ENCODE measurements at regions not wholly inside any gene's neighbourhood (a gene's known extent, or its start where the extent isn't known, plus 50 kb on each side); places are given as distances from the start of the nearest gene placed in this dataset.

DNA sequence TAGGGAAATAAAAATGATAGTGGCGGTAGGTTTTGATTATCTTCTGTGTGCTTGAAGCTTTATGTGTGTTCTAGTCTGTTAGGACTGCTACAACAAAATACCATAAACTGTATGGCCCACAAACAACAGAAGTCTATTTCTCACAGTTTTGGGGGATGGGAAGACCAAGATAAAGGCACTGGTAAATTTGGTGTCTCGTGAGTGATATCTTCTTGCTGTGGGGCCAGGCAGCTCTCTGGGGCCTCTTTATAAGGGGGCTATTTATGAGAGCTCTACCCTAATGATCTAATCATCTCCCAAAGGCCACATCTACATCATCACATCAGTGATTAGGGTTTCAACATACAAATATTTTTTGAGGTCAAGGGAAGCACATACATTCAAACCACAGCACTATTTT lies 86.8 kb upstream of the SPHKAP start:
- Histone ChIP-seq H3K4me3 (replicated peaks in 1 of 4; ENCODE audit: control extremely low read depth in 1 of 4, insufficient read depth in 1 of 4, low read depth in 3 of 4, low read length in 4 of 4) (no peak overlapping the region), H3K27ac (ENCODE audit: insufficient read depth, low read length) (no peak overlapping the region), H4K20me1 (ENCODE audit: control insufficient read depth, extremely low read depth, insufficient read depth, low read length) (no peaks in the 10 kb centered on the region), H3K9me3 (ENCODE audit: control insufficient read depth, insufficient read depth, low read depth, low read length) (no peaks in the 10 kb centered on the region), H3K4me2 (ENCODE audit: extremely low read depth, insufficient read depth, low read length) (no peak overlapping the region), H3K79me2 (ENCODE audit: control insufficient read depth, insufficient read depth, low read length) (no peaks in the 10 kb centered on the region), H3K4me1 (ENCODE audit: control insufficient read depth, extremely low read depth, insufficient read depth, low read length) (no peaks in the 10 kb centered on the region), H2AFZ (ENCODE audit: low read length) (no peak overlapping the region), H3K36me3 (ENCODE audit: control insufficient read depth, insufficient read depth, low read length) (no peaks in the 10 kb centered on the region), H3K27me3 (ENCODE audit: control insufficient read depth, insufficient read depth, low read length) (no peaks in the 10 kb centered on the region), H3K9ac (ENCODE audit: insufficient read depth, low read length) (no peak overlapping the region)
- no peak for DNase-seq (ENCODE audit: low read depth in 2 of 2)
- TF ChIP-seq, protein P1, sequence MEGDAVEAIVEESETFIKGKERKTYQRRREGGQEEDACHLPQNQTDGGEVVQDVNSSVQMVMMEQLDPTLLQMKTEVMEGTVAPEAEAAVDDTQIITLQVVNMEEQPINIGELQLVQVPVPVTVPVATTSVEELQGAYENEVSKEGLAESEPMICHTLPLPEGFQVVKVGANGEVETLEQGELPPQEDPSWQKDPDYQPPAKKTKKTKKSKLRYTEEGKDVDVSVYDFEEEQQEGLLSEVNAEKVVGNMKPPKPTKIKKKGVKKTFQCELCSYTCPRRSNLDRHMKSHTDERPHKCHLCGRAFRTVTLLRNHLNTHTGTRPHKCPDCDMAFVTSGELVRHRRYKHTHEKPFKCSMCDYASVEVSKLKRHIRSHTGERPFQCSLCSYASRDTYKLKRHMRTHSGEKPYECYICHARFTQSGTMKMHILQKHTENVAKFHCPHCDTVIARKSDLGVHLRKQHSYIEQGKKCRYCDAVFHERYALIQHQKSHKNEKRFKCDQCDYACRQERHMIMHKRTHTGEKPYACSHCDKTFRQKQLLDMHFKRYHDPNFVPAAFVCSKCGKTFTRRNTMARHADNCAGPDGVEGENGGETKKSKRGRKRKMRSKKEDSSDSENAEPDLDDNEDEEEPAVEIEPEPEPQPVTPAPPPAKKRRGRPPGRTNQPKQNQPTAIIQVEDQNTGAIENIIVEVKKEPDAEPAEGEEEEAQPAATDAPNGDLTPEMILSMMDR (conservative IDR thresholded peaks at IDR 0.05 in 1 of 2, IDR thresholded peaks at IDR 0.05 in 1 of 2; ENCODE audit: low read depth in 1 of 2, low read length in 2 of 2) = no peak

DNA sequence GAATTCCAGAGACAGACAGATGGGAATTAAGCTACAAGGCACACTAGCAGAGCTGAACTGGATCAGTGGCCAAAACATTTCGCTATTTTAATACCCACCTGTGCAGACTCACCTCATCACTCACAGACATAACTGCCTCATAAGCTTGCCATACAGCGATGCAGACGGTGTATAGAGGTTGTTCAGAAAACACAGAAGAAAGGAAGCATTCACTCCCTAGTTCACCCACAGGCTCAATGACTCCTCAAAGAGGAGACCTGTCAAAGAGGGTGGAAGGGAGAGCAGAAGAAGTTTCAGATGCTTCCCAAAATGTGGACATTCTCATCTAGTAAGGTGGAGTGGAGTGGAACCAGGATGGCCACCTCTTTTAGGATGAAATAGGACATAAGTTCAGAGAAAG lies 81.7 kb upstream of the SPHKAP start:
- H3K27me3 ChIP-seq (ENCODE audit: control insufficient read depth, insufficient read depth, low read length) = no peaks in the 10 kb centered on the region
- TF ChIP-seq, protein P1 (conservative IDR thresholded peaks at IDR 0.05 in 1 of 2, IDR thresholded peaks at IDR 0.05 in 1 of 2; ENCODE audit: low read depth in 1 of 2, low read length in 2 of 2) = no peak
- TF ChIP-seq EZH2 (IDR thresholded peaks at IDR 0.05; ENCODE audit: low read length, missing control alignments) = no peak
- H3K4me2 ChIP-seq (ENCODE audit: extremely low read depth, insufficient read depth, low read length) = no peak overlapping the region
- no peaks in the 10 kb centered on the region for H3K4me1 ChIP-seq (ENCODE audit: control insufficient read depth, extremely low read depth, insufficient read depth, low read length)
- H3K27ac ChIP-seq (ENCODE audit: insufficient read depth, low read length) = no peak overlapping the region
- H3K9ac ChIP-seq (ENCODE audit: insufficient read depth, low read length) = no peak overlapping the region
- no peak for DNase-seq (ENCODE audit: low read depth in 2 of 2)
- no peaks in the 10 kb centered on the region for H4K20me1 ChIP-seq (ENCODE audit: control insufficient read depth, extremely low read depth, insufficient read depth, low read length)
- no peaks in the 10 kb centered on the region for H3K36me3 ChIP-seq (ENCODE audit: control insufficient read depth, insufficient read depth, low read length)
- H3K9me3 ChIP-seq (ENCODE audit: control insufficient read depth, insufficient read depth, low read depth, low read length) = no peaks in the 10 kb centered on the region
- H3K4me3 ChIP-seq (replicated peaks in 1 of 4; ENCODE audit: control extremely low read depth in 1 of 4, insufficient read depth in 1 of 4, low read depth in 3 of 4, low read length in 4 of 4) = no peak overlapping the region
- no peaks in the 10 kb centered on the region for H3K79me2 ChIP-seq (ENCODE audit: control insufficient read depth, insufficient read depth, low read length)
- H2AFZ ChIP-seq (ENCODE audit: low read length) = no peak overlapping the region

DNA sequence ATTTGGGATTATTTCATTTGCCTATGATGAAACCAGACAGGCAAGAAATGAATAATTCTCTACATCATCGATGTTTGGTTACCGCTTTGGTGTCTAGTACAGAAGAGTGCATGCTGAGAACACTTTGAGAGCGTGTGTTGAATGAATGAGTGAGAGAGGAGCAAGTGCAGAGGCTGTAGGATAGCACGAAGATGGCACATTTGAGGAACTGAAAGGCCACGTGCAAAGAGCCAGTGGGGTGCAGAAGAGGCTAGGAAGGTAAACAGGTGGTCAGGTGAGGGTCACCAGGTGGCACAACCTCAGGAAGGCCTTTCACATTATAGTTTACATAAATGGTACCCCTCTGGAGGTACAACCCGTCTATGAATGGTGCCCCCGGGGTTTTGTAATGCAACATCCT lies 80.1 kb upstream of the SPHKAP start:
- Histone ChIP-seq H3K4me1 (ENCODE audit: control insufficient read depth, extremely low read depth, insufficient read depth, low read length) (no peaks in the 10 kb centered on the region), H3K9ac (ENCODE audit: insufficient read depth, low read length) (no peak overlapping the region), H3K27ac (ENCODE audit: insufficient read depth, low read length) (no peak overlapping the region), H3K79me2 (ENCODE audit: control insufficient read depth, insufficient read depth, low read length) (no peaks in the 10 kb centered on the region), H3K27me3 (ENCODE audit: control insufficient read depth, insufficient read depth, low read length) (no peaks in the 10 kb centered on the region), H3K4me3 (replicated peaks in 1 of 4; ENCODE audit: control extremely low read depth in 1 of 4, insufficient read depth in 1 of 4, low read depth in 3 of 4, low read length in 4 of 4) (no peak overlapping the region), H4K20me1 (ENCODE audit: control insufficient read depth, extremely low read depth, insufficient read depth, low read length) (no peaks in the 10 kb centered on the region), H3K4me2 (ENCODE audit: extremely low read depth, insufficient read depth, low read length) (no peak overlapping the region), H3K9me3 (ENCODE audit: control insufficient read depth, insufficient read depth, low read depth, low read length) (no peaks in the 10 kb centered on the region), H2AFZ (ENCODE audit: low read length) (no peak overlapping the region), H3K36me3 (ENCODE audit: control insufficient read depth, insufficient read depth, low read length) (no peaks in the 10 kb centered on the region)
- no peak for TF ChIP-seq EZH2 (IDR thresholded peaks at IDR 0.05; ENCODE audit: low read length, missing control alignments)
- TF ChIP-seq, protein P1 (conservative IDR thresholded peaks at IDR 0.05 in 1 of 2, IDR thresholded peaks at IDR 0.05 in 1 of 2; ENCODE audit: low read depth in 1 of 2, low read length in 2 of 2) = no peak
- no peak for DNase-seq (ENCODE audit: low read depth in 2 of 2)
